SHP77 treated with DMSO at 0.1 percent for 48 hours (cell line): ENCODE measurements at regions not wholly inside any gene's neighbourhood (a gene's known extent, or its start where the extent isn't known, plus 50 kb on each side); places are given as distances from the start of the nearest gene placed in this dataset.

Source experiments
- DNase-seq: peaks from one replicate; lab custom pipeline; 2025; lab: John Stamatoyannopoulos, UW

DNA sequence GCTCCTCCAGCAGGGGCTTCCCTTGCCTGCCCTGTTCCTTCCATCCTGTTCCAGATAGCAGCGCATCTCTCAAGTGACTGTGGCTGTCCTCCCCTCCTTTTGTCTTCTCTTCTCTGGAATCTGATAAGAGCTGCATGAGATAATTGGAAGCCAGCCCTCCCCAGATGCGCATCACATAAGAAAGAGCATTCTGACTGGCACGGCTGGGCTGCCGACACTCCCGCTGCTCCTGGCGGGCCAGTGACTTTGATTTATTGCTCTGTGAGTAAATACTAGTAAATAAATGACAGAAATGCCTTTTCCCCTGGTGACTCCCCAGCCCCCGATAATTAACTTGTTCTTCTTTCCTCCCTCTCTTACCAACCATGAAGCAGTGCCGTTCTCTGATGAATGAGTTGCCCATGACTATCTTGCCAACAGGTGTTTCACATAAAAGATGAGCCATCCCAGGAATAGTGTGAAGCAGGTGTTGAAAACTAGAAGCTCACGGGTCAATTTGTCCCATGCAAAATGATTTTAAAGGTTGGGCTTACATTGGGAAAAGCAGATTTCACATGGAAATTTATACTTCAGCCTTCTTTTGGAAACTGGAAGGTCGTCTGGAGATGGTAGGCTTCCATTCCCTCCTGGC lies 212.3 kb downstream of the ERCC6L2 start:
- no peak for DNase-seq

GRCh38 chr9:96086936-96087571 lies 211.6 kb downstream of the ERCC6L2 start:
- DNase-seq = no peak

GRCh38 chr9:96085491-96086143 lies 210.1 kb downstream of the ERCC6L2 start:
- no peak for DNase-seq

GRCh38 chr9:96084331-96084734 lies 208.8 kb downstream of the ERCC6L2 start:
- DNase-seq = no peak

DNA sequence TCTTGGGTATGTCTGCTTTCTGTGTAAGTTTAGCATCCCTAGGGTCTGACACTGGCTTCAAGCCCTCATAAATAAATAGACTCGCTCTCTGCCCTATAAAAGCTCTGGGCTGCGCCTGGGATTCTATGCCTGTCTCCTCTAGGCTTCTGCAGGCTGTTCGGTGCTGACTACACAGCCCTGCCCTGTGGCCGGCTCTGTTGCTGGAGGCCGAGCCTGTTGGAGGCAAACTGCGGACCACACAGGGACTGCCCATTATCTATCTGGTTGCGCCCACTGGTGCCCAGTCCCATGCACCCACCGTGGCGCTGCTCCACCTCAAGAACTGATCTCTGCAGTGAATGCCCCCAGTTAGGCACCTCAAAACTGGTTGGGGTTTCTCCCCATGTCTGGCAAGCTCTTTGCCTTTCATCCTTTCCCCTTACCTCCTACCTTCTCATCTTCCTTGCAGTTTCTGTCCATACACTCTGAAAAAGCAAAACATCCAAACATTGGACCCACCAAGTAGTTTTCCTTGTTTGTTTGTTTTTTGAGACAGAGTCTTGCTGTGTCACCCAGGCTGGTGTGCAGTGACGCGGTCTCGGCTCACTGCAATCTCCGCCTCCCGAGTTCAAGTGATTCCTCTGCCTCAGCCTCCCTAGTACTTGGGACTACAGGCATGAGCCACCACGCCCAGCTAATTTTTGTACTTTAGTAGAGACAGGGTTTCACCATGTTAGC lies 207.2 kb downstream of the ERCC6L2 start:
- no peak for DNase-seq

- DNase-seq = no peak
These were observed 204.9 kb downstream of the ERCC6L2 start for GRCh38 chr9:96080364-96080763.

DNA sequence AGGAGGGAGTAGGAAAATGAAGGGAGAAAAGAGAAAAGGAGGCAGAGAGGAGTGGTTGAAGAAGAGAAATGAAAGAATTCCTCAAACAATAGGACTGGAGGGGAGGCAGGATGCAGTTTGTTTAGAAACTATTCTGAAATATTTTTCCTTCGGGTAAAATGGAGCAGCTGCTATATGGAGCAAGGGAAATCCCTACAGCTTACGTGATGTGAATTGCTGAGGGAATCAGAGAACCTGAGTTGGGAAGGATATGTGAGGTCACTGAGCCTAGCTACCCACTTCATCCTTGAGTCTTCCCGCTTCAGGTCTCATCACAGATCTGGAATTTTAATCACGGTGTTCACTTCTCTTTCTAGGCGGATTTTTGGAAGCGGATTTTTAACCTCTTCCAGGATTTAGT lies 204.3 kb downstream of the ERCC6L2 start:
- DNase-seq = no peak

DNA sequence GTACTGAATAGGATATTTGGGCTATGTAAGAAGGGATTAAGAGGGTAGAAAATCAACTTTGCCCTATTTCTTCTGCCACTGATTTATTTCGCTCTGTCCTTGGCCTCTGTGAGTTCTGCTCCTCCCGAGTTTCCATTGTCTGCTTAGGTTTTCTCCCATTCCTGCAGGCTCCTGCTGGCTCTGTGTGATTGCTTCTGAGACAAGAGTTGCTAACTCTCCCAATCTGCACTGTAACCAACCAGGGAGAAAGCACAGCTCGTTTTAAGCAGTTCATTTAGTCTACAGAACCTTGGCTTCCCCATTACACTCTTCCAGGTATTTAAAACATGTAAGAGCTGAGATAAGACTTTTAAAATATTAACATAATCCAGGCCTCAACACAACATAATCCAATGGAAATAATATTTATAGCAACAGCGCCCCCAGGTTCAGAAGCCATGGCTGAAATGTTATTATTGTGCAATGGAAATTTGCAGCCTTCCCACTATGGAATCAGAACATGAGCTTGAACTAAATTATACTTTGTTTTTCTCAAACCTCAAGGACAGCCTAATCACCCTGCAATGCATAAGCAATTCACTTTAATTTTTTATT lies 203.5 kb downstream of the ERCC6L2 start:
- no peak for DNase-seq

DNA sequence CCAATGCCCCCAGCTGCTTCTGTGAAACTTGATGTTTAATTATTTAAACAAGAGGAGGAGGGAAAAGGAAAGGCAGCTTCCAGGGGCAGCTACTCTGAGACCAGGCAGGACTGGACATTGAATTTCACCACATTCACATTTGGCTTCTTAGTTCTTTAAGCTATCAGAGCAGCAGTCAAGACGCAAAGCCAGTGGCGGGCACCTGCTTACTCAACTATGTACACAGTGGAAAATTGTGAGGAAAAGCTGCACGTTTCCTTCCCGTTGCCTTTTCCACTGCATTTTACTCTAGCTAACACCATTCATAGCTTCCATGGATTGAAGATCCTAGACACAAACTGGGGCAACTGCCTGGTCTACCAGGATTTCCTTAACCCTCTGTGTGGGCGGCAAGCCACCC lies 200.3 kb downstream of the ERCC6L2 start:
- no peak for DNase-seq

- DNase-seq = no peak
These were observed 199.6 kb downstream of the ERCC6L2 start for GRCh38 chr9:96075111-96075510.

DNA sequence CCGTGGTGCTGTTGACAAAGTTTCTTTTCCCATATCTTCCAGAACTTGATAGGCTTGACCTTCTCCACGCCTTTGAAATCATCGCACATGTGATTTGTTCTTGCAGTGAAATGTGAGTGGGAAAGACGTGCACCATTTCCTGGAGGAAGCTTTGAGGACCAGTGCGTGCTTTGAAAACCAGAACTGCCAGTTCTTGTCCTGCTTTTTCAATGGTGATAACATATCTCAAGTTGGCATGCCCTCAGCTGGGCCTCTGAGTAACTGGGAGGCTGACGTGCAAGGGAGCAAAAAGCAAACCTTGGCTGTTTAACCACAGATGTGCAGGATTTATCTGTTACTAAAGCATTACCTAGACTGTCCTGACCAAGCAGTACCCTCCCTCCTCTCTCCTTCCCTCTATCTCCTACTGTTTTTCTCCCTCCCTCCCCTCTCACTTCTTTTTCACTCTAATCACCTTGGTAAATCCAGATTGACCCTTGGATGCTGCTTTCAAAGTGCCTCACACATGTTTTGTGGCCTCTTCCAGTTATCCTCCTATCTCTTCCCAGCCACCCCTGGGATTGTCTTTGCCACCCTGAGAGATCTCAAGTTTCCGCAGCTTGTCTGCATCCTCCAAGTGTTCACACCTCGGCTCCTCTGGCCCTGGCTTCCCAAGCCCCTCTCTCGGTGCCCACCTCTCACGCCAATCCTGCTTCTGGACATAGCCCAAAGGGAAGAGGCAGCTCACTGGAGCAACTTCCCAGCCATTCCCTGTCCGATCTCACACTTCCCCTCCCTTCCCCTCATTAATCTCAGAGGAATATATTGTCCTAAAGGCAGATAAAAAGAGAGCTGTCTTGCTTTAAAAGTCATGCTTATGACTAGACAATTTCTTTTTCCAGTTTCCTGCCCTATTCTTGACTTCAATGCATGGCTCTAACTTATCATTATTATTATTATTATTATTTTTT lies 198.3 kb downstream of the ERCC6L2 start:
- no peak for DNase-seq

DNA sequence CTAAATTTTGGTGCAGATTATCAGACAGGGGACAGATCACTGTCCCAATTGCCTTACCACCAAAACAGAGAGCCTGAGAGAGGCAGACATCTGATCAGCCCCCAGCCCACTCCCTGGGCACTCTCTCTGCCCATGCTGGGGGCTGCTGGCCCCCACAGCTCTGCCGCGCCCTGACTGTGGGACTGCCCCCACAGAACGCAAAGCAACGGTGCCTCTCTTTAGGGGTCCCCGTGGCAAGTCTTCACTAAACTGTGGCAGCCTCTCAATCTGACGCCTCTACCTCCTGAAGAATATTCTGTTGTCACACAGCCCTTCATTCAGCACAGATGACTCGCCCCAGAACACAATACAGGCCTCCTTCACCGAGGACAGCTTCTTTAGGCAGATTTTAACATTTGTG lies 197.4 kb downstream of the ERCC6L2 start:
- no peak for DNase-seq

GRCh38 chr9:96071815-96072124 lies 196.3 kb downstream of the ERCC6L2 start:
- DNase-seq = no peak

DNA sequence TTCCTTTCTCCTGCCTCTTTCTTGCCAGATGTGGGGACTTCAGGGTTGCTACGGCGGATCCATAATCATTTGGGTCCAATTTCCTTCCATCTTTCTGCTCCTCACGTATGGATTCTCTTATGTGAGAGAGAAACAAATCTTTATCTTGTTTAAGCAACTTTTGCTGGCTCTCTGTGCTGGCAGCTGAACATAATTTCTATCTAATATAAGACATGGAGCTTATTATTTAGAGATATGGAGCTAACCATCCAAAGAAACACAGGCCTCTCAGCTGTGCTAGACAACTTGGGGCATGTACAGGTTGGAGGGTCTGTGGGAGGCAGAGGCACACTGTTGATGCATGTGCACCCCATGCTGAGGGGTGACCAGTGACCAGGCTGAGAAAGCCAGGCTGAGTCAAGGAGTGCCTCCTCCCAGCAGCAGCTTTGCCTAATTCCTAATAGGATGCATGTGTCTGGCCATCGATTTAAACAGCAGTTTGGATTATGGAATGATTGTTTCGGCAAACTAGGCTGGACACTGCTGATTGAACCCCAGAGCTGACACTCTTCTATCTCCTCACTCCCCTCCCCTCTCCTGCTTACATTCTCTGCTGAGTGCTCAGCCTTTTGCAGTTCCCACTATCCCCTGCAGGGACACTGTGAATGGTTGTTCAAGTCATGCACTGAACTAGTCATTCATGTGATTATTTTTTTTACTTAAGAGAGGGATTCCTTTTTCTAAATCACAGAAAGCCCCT lies 195.8 kb downstream of the ERCC6L2 start:
- no peak for DNase-seq

- no peak for DNase-seq
These were observed 194.2 kb downstream of the ERCC6L2 start for GRCh38 chr9:96069629-96070220.

DNA sequence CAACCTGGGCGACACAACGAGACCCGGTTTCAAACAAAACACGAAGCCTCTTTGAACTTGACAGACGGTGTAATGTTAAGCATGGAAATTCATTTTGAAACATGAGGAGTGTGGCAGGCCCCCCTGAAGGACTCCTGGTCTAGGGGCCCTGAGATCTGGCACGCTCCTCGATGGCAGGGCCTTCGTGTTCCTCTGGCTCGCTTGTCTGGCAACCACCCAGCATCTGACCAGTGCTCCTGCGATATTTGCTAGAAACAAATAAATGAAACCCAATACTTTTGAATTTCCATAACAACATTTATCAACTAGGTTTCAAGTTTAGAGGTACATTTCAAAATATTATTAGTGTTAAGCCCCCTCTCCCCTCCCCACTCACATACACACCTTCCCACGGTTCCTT lies 193.0 kb downstream of the ERCC6L2 start:
- DNase-seq = no peak

DNA sequence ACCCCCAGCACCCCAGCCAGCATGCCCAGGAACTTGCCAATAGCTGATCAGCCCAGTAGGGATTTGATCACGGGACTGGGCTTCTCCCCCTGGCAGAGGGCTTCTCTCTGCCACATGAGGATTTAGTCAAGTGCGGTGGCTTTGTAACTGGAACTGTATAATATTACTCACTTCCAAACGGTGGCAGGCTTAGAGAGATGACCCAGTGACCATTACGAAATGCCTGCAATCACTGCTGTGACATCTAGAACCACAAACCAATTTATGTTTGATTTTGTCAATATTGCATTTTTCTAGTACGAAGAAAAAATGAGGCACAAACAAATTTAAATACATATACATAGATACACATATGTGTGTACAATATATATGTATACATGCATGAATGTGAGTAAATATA lies 192.1 kb downstream of the ERCC6L2 start:
- DNase-seq = no peak

DNA sequence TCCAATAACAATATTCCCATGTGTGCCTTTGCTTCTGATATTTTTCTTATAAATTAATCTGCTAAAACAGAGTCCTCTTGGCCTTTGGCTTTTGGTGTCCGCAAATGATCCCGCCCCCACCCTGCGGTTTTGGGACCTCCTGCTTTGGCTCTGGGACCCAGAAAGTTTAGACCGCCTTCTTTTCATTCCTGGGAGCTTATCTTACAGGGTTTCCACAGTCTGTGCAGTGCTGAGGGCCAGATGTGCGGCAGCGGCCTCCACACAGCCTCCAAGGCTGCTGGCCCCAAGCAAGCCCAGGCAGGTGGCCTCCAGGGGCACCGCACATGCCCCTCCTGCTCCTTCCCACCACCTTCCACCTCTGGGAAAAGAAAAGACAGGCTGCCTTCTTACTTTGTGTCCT lies 191.5 kb downstream of the ERCC6L2 start:
- no peak for DNase-seq

- DNase-seq = no peak
These were observed 190.2 kb downstream of the ERCC6L2 start for GRCh38 chr9:96065482-96066251.
